GM19238 (cell line): ENCODE measurements at regions not wholly inside any gene's neighbourhood (a gene's known extent, or its start where the extent isn't known, plus 50 kb on each side); places are given as distances from the start of the nearest gene placed in this dataset.

ENCODE experiments used
- DNase-seq: peaks from one replicate; pipeline ENCODE4 v3.0.0; 2011; ENCODE audit warnings: low spot score; ENCODE audit not compliant: insufficient read length

DNA sequence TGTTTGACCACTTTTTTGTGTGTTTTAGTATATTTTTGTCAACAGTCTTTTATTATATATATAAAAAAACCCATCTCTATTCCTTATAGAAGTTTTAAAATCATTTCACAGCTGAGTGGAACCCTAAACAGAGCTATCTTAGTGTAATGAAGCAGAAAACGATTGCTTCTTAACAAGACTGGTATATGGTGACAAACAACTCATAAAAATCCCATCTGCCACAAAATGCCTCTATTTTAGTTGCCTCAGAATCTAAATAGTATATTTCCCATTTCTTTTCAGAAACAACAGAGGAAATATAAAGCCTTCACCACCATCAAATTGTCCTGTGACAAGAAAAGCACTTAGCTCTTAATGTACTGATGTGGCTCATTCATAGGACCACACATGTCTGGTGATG, 322.4 kb downstream of the ATP23 start:
- no peak for DNase-seq

DNA sequence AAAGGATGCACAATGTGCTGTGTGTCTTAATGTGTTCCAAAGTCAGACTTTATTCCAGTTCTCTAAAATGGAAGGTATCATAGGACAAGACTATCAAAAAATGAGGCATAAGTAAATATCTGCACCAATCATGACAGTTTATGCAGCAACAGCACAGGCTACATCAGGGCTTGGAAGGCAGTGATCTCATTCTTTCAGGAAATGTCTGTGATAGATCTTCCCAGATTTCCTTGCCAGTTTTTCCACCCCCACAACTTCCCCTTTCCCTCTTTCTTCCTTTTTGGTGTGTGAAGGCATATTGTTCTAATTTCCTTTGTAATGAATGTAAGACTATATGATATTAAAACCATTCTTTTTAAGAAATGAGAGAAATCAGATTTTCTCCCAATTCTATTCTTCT, 326.7 kb downstream of the ATP23 start:
- no peak for DNase-seq

DNA sequence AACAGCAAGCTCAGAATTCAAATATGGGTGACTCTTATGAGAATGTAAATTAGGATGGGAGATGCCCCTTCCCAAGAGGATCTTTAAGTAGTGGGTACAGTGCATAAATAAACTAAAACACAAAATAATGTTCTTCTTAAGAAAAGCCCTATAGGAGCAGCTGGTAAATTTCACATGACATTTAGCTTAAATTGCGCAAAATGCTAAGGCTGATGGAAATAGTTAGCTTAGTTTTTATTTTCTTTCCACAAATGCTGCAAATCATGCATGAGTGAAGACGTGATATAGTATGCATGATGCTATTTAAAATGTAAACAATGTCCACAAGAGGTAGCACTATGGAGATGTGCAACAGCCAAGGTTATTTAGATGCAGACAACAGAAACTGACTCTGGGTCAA, 328.1 kb downstream of the ATP23 start:
- no peak for DNase-seq

DNA sequence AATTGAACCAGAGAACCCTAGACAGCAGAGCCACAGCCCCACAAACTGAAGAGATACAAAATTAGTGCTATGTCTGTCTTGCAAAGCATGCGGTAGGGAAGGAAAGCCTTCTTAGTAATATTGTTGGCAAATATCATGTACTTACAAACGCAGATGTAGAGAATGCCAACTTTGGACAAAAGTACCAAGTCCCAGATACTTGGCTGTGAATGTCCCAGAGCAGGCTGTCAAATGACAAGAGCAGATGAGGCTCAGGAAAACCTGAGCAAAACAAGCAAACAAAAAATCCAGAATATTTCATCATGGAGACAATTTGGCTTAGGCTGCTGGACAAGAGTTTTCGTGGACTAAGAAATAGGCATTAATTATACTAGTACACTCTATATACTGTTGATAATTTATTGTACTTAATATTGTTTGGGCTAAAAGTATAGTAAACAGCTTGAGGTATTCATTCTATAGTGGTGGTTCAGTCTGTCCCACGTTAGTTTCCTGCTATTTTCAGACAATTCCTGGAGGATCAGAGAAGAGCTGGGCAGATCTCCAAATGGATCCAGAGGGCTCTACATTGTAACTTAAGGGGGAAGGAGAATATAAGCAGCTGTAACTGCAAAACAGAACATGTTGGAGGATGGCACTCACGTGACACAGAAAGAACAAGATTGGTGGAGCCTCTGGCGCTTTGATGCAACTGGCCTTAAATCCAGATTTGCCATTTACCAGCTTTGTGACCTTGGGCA, 329.8 kb downstream of the ATP23 start:
- no peak for DNase-seq

DNA sequence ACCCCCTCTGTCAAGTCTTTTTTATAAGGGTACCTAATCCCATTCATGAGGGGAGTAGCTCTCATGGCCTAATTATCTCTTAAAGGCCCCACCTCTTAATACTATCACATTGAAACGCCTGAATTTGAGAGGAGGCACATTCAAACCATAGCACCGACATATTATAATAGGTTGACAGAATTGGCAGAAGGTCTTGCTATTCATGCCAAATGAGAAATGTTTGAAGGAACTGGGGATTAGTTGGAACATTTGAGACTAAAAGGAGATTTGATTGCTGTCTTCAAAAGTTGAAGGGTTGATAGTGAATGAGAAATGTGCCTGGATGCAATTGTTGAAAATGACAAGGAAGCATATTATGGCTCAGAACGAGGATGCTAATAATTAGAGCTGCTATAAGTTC, 331.1 kb downstream of the ATP23 start:
- DNase-seq = no peak

DNA sequence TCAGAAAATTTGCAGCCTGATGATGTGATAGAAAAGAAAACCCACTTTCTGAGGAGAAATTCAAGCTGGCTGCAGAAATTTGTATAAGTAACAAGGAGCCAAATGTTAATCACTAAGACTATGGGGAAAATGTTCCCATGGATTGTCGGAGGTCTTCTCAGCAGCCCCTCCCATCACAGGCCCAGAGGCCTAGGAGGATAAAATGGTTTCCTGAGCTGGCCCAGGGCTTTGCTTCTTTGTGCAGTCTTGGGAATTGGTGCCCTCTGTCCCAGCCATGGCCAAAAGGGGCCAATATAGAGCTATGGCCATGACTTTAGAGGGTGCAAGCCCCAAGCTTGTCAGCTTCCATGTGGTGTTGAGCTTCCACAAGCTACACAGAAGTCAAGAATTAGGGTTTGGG, 335.9 kb downstream of the ATP23 start:
- no peak for DNase-seq

DNA sequence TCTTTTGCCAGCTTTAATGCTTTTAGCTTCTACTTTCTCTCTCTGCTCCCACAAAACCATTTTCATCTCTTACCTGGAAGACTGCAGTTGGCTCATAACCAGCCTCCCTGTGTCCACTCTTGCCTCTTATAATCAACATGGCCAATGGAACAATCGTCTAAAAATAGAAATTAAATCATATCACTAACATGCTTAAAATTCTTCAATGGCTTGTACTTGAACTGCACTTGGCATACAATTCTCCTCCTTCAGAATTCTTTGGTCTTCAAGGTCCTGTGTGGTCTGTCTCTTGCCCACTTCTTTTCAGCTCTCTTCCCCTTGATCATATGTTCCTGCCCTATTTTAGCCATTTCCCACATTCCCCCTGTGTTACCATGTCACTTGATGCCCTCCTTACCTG, 342.2 kb downstream of the ATP23 start:
- DNase-seq = no peak

DNA sequence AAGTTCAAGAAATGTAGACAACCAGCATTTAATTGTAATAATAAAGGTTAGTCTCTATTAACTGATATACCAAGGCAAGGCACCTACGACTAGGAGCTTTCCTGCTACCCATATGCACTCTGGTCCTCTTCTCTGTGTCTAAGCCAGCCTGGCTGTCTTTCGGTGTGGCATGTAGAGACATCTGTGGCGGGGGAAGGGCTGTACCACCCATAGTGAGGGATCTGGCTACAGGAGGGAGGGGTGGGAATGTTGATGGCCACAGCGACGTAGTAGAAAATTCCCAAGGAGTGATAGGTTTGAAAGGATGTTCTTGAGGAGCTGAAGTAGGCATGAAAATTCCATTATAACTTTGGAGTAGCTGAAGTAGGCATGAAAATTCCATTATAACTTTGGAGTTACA, 344.2 kb downstream of the ATP23 start:
- no peak for DNase-seq

DNA sequence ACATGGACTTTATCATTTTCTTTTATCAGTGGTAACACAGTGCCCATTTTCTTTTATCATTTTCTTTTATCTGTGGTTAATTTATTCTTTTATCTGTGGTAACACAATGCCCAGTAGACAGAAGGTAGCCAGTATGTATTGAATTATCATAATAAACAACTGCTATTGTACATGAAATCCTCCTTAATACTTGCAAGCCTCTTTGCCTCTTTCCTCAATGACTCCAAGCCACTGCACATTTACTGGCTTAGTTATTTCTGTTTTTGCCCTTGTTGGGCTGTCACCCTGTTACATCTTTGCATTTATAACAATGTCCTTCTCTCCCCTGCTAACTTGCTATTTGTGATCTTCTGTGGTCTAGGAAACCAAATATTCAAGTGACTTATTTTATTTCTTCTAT, 345.0 kb downstream of the ATP23 start:
- no peak for DNase-seq

DNA sequence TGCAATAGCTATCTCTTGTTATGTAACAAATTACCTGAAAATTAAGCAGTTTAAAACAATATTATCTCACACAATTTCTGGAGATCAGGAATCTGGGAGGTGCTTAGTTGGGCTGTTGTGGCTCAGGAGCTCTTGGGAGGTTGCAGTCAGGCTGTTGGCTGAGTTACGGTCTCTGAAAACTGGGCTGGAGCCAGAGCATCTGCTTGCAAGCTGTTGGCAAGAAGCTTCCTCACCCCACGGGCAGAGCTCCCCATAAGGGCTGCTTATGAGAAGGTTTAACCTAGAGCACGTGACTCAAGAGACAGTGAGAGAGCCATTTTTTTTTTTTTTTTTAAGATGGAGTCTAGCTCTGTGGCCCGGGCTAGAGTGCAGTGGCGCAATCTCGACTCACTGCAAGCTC, 346.8 kb downstream of the ATP23 start:
- DNase-seq = no peak

DNA sequence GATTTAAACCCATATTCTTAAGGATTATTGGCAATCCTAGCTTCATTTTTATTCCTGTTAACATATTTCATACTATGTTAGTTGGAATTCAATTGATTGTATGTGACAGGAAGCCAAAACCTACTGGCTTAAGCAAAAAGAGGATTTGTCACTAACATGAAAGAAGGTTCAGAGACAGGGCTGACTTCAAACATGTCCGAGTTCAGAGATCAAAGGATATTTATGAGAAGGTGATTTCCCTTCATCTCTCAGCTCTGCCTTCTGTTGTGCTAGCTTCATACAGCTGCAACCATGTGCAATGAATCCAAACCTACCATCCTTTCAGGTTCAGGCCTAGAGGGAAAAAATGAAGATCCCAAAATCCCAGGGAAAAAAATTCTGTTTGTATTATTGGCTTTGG, 349.7 kb downstream of the ATP23 start:
- DNase-seq = no peak

DNA sequence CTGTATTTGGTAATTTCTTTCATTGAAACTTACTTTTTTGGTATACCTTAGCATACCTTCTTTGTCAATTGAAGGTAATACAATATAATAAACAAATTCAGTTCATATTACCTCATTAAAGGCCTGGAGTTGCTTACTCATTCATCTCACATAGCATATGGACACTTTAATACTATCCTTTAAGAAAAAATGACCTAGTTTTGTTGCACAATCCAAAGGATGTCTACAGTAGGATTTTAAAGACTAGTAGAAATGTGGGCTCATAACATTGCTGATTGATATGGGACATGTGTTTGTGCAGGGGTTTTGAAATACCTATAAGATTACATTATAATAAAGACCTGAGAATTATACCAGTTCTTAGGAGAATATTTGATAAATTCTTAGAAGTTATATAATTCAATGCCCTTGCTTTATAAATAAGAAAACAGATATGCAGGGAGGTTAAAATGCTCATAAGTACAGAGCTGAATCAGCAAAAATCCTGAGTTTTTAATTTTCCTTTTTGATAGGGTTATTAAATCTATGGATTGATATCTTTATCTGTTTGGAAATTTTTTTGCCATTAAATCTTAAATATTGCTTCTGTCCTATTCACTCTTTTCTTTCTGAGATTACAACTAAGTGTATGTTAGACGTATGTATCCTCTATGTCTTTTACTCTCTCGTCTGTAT, 352.1 kb downstream of the ATP23 start:
- no peak for DNase-seq

DNA sequence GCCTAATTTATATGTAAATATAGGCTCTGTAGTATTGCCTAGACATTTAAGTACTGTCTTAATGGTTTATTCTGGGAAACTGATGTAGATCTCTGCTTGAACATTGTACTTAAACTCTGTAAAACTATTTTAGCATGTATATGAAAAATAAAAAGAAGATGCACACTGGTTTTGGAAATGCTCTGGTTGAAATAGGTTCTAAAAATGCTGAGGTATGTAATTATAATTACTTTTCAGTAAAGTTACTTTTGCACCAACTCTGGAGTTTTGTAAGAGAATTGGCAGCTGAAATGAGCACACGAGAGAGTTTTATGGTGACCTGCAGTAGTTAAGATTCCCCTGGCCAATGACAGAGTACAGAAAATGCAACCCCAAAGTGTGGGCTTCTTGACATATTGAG, 353.9 kb downstream of the ATP23 start:
- DNase-seq = no peak

DNA sequence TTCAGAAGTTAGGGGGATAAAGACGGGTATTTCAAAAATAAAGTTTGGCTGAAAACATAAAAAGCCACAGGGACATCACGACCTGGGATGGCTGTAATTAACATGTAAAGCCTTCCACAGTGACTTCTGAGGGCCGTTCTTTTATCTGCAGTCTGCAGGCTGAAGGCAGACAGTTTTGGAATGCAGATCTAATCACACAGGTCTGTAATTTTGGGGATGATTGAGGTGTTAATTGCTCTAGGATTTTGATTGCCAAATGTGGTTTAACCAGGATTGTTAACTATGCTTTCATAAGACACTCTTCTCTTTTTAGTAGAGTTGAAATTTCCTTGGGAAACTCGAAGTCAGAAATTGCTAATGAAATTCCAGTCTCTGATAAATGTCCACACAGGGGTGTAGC, 355.5 kb downstream of the ATP23 start:
- no peak for DNase-seq

DNA sequence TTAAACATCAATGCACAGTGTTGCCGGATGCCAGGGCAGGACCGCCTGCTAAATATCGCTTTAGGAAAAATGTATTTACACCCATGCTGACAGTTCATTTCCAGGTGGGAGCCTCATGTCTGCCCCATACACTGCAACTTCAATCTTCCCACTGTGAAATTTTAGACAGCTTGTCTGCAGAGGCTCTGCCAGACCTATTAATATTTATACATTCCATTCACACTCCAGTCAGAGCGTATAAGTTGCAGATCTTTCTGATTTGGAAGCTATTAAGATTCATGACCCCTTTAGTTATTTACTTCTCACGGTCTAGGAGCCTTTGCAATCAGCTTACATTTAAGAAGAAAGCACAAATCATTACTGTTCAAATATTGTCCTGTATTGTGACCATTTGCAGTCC, 357.4 kb downstream of the ATP23 start:
- DNase-seq = no peak

DNA sequence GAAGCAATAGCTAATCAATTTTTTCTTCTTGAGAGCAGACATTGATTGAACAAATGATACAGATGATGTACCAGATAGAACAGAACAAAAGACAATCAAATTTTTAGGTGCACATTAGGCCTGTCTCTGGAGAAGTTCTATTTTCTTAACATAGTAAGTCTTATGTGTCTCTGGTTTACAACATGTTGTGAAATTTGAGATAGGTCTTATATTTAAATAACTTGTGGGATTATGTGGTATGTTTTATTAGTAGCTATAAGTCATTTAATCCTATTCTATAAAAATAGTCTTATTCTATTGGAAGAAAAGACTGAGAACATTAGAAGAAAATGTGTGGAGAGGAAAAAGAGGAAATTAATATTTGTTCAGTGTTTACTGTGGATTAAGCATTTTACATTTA, 358.0 kb downstream of the ATP23 start:
- no peak for DNase-seq

DNA sequence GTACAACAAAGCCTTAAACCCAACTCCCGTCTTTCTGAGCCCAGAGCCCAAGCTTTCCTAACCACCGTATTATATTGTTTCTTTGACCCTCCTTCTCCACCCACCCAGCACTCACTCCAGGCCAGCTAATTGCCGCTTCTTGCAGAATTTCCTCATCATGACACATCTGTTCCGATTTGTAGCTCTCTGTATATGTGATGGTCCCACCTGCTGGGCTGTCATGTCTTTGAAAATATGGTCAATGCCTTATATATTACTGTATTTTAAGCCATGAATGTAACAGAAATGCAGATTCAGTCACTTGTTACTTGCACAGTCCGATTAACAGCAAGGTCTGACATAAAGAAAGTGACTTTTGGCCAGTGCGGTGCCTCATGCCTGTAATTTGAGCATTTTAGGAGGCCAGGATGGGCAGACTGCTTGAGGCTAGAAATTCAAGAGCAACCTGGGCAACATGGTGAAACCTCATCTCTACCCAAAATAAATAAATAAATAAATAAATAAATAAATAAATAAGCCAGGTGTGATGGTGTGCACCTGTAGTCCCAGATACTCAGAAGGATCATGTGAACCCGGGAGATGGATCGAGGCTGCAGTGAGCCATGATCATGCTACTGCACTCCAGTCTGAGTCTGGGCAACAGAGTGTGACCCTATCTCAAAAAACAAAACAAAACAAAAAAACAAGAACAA, 359.8 kb downstream of the ATP23 start:
- DNase-seq = no peak

DNA sequence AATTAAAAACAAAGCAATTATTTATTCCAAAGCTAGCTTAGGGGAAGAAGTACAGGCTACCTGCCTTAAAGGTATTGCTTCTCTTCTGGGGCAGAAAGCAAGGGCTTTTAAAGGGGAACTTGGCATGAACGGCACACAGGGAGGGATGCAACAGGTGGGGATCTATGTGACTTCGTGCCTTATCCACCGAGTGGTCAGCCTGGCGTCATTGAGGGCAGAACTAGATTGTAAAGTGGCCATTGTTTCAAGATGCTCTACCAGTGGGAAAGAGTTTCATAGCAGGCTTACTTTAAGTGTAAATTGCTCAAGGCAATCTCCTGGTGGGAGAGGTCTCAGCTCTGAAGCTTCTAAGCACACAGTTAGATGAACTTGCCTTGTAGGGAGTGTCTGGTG, 360.4 kb downstream of the ATP23 start:
- DNase-seq = no peak

DNA sequence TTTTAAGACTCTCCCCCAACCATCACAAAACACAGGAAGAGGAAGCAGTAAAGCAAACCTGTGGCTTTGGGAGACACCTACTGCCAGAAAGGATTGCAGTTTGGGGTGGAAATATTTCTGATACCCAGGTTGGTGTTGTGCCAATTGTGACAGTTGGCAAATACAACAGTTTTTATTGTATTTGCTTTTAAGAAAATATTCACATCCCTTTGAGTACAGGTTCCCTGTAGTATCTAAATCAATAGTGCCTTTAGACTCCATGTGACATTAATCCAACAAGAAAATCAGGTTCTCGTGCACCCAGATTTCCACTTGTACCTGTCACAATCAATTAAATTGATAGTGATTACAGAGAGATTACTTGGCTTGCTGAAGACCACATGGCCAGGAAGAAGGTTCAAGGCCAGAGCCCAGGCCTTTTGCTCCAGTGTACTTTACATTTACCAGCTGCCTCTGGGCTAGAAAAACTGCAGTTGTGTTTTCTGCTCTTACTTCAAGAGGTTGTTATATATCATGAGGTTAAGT, 361.2 kb downstream of the ATP23 start:
- DNase-seq = no peak

DNA sequence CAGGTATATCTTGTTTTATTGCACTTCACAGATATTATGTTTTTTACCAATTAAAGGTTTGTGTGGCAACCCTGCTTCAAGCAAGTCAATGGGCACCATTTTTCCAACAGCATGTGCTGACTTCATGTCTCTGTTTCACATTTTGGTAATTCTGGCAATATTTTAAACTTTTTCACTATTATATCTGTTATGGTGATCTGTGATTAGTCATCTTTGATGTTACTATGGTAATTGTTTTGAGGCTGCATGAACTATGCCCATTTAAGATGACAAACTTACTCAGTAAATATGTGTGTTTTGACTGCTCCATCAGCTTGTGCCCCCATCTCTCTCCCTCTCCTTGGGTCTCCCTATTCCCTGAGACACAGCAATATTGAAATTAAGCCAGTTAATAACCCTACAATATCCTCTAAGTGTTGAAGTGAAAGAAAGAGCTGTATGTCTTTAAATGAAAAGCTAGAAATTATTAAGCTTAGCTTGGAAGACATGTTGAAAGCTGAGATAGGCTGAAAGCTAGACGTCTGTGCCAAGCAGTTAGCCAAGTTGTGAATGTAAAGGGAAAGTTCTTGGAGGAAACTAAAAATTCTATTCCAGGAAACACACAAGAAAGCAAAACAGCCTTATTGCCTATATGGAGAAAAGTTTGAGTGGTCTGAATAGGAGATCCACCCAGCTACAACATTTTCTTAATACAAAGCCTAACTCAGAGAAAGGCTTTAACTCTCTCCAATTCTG, 365.1 kb downstream of the ATP23 start:
- DNase-seq = no peak

DNA sequence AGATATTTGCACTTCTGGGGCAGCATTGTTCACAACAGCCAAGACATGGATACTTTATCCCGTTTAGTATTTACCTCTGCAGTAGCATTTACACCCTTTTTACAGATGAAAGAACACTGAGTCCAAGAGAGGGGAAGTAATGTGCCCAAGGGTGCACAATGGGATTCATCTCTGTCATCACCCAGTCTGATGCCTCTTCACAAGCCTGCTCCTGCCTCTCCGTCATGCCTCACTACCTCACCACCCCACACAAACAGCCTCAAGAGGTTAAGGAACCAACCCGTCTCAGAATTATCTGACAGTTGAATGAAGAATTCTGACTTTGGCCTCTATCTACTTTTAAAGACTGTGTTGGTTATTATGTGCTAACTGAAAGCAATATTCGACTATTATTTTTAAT, 368.4 kb downstream of the ATP23 start:
- DNase-seq = no peak

DNA sequence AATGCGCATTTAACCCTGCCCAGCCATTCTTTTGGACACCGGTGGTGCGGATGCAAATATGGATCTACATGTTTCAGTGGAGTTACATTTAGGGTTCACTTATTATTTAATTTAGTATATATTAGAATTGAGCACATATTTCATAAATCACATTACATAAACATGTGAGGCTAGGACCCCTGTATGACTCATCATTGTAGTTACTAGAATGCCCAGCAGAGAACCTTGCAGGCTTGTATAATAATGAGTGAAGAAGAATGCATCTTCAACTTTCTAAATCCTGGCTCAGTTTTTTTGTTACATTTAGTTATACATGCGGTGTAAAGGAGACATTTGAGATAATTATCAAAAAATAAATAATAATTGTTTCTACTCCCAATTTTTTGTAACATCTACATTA, 369.0 kb downstream of the ATP23 start:
- no peak for DNase-seq
